ENCODE measurements at regions not wholly inside any gene's neighbourhood (a gene's known extent, or its start where the extent isn't known, plus 50 kb on each side); places are given as distances from the start of the nearest gene placed in this dataset.

GRCh38 chr18:51266773-51267172, 69.3 kb upstream of the MEX3C start:
- no peak overlapping the region for H3K27ac Mint-ChIP-seq (ENCODE audit: unreplicated experiment)
- no peaks in the 10 kb centered on the region for H3K36me3 Mint-ChIP-seq (ENCODE audit: insufficient read depth, unreplicated experiment)
- no peak for TF ChIP-seq CTCF (IDR thresholded peaks at IDR 0.05; ENCODE audit: unreplicated experiment)
- BruUV-seq (replicated peaks), result no TSS peak
- intact Hi-C loops (cut with micrococcal nuclease; ENCODE audit: unreplicated experiment), result no loop called here
- no peaks in the 10 kb centered on the region for H3K27me3 Mint-ChIP-seq (ENCODE audit: unreplicated experiment)
- no peaks in the 10 kb centered on the region for H3K4me1 Mint-ChIP-seq (ENCODE audit: low read depth, unreplicated experiment)
- no peak for DNase-seq
- H3K9me3 Mint-ChIP-seq (ENCODE audit: low read depth, unreplicated experiment), result no peaks in the 10 kb centered on the region
- CTCF ChIA-PET, result interaction anchor here (1.1 kb wide), 1 partner anchor 25 kb away, joined by 6 read pairs; no protein-coding TSS in a partner anchor
- H3K4me3 Mint-ChIP-seq (ENCODE audit: low read depth, unreplicated experiment), result no peak overlapping the region

GRCh38 chr18:51273437-51273836, 76.0 kb upstream of the MEX3C start:
- CTCF ChIA-PET, result no interaction called here
- no TSS peak for BruUV-seq (replicated peaks)
- Mint-ChIP-seq H3K27me3 (ENCODE audit: unreplicated experiment) (no peaks in the 10 kb centered on the region), H3K36me3 (ENCODE audit: insufficient read depth, unreplicated experiment) (no peaks in the 10 kb centered on the region), H3K4me3 (ENCODE audit: low read depth, unreplicated experiment) (no peak overlapping the region), H3K27ac (ENCODE audit: unreplicated experiment) (no peak overlapping the region), H3K4me1 (ENCODE audit: low read depth, unreplicated experiment) (peaks cover 2% of the 10 kb centered on the region), H3K9me3 (ENCODE audit: low read depth, unreplicated experiment) (no peaks in the 10 kb centered on the region)
- TF ChIP-seq CTCF (IDR thresholded peaks at IDR 0.05; ENCODE audit: unreplicated experiment), result no peak
- intact Hi-C loops (cut with micrococcal nuclease; ENCODE audit: unreplicated experiment), result no loop called here
- DNase-seq, result no peak

GRCh38 chr18:51275712-51276476, 78.4 kb upstream of the MEX3C start:
- Mint-ChIP-seq H3K4me1 (ENCODE audit: low read depth, unreplicated experiment) (peaks cover 16% of the 10 kb centered on the region), H3K27me3 (ENCODE audit: unreplicated experiment) (no peaks in the 10 kb centered on the region), H3K36me3 (ENCODE audit: insufficient read depth, unreplicated experiment) (no peaks in the 10 kb centered on the region), H3K27ac (ENCODE audit: unreplicated experiment) (no peak overlapping the region), H3K4me3 (ENCODE audit: low read depth, unreplicated experiment) (no peak overlapping the region), H3K9me3 (ENCODE audit: low read depth, unreplicated experiment) (peaks cover 3% of the 10 kb centered on the region)
- CTCF ChIA-PET, result interaction anchor here (0.6 to 0.7 kb wide), 3 partner anchors 23 to 514 kb away, joined by 3 to 4 read pairs (median 3); no protein-coding TSS in a partner anchor
- intact Hi-C loops (cut with micrococcal nuclease; ENCODE audit: unreplicated experiment), result no loop called here
- peak; percentile 8 for DNase-seq
- no peak for TF ChIP-seq CTCF (IDR thresholded peaks at IDR 0.05; ENCODE audit: unreplicated experiment)
- BruUV-seq (replicated peaks), result no TSS peak

GRCh38 chr18:51278045-51278649, 80.7 kb upstream of the MEX3C start:
- peaks cover 16% of the 10 kb centered on the region for H3K4me1 Mint-ChIP-seq (ENCODE audit: low read depth, unreplicated experiment)
- peaks cover 3% of the 10 kb centered on the region for H3K9me3 Mint-ChIP-seq (ENCODE audit: low read depth, unreplicated experiment)
- intact Hi-C loops (cut with micrococcal nuclease; ENCODE audit: unreplicated experiment), result loop anchor here (1.0 kb wide), 1 partner anchor 259 kb away; no protein-coding TSS in a partner anchor
- peak; percentile 77 for TF ChIP-seq CTCF (IDR thresholded peaks at IDR 0.05; ENCODE audit: unreplicated experiment)
- BruUV-seq (replicated peaks), result no TSS peak
- H3K4me3 Mint-ChIP-seq (ENCODE audit: low read depth, unreplicated experiment), result no peak overlapping the region
- no peaks in the 10 kb centered on the region for H3K36me3 Mint-ChIP-seq (ENCODE audit: insufficient read depth, unreplicated experiment)
- no peaks in the 10 kb centered on the region for H3K27me3 Mint-ChIP-seq (ENCODE audit: unreplicated experiment)
- CTCF ChIA-PET, result no interaction called here
- peak; percentile 66 for DNase-seq
- H3K27ac Mint-ChIP-seq (ENCODE audit: unreplicated experiment), result no peak overlapping the region

Measured in Calu3 (cell line).